ENCODE measurements at regions not wholly inside any gene's neighbourhood (a gene's known extent, or its start where the extent isn't known, plus 50 kb on each side); places are given as distances from the start of the nearest gene placed in this dataset.

GRCh38 chr1:168964478-168964877 is 142.0 kb upstream of the ATP1B1 start:
- TF ChIP-seq CTCF (IDR thresholded peaks at IDR 0.05) (no peak), POLR2A (IDR thresholded peaks at IDR 0.05) (no peak), EP300 (IDR thresholded peaks at IDR 0.05) (no peak)

Data from upper lobe of left lung (tissue), 4 donors.